Hindlimb muscle (tissue), 1 donor: ENCODE measurements at regions not wholly inside any gene's neighbourhood (a gene's known extent, or its start where the extent isn't known, plus 50 kb on each side); places are given as distances from the start of the nearest gene placed in this dataset.
A peak's percentile ranks its signal among the peaks of the same experiment; 100 is the strongest.
"Not testable (repeated sequence)": the region's sequence is repeated elsewhere in the genome, so short reads cannot be mapped to it uniquely, and the experiment has no call there.

Source experiments
- DNase-seq: peaks from one replicate; pipeline ENCODE4 v3.0.0-alpha.2; 2013

GRCh38 chr17:77342656-77342990 lies 201.9 kb downstream of the SEC14L1 start:
- not testable (repeated sequence) for DNase-seq

DNA sequence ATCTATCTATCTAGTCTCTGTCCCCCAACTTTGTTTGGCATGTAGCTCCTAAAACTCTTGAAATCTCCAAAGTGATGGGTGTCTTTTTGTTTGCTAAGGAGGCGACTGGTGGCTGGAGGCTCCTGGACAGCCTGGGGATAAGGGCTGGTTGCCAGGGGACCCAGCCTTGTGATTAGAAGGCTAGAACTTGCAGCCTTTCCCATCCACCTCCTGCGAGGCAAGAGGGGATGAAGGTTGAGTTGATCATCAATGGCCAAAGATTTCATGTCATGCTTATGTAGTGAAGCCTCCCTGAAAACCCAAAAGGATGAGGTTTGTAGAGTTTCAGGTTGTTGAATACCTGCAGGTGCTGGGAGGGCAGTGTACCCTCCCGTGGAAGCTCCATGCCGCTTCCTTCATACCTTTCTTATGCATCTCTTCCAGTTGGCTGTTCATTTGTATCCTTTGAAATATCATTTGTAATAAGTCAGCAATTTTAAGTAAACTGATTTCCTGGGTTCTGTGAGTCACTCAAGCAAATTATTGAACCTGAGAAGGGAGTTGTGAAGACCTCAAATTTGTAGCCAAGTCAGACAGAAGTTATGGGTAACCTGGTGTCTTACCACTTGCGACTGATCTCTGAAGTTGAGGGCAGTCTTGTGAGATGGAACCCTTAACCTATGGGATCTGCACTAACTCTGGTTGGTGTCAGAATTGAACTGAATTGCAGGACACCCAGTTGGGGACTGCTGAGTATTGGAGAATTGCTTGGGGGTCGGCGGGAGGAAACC lies 202.4 kb downstream of the SEC14L1 start:
- DNase-seq = no peak

GRCh38 chr17:77344038-77344437 lies 203.3 kb downstream of the SEC14L1 start:
- no peak for DNase-seq

GRCh38 chr17:77345260-77345910 lies 204.6 kb downstream of the SEC14L1 start:
- no peak for DNase-seq

DNA sequence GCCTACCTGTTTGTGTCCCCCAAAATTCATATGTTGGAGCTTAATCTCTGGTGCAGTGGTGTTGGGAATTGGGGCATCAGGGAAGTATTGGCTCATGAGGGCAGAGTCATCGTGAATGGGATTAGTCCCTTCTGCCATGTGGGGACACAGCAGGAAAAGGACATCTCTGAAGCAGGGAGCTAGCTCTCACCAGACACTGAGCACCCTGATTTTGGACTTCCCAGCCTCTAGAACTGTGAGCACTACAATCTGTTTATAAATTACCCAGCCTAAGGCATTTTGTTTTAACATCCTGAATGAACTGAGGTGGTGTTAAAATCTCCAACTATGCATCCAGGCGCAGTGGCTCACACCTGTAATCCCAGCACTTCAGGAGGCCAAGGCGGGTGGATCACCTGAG lies 206.0 kb downstream of the SEC14L1 start:
- no peak for DNase-seq

- no peak for DNase-seq
Observed at GRCh38 chr17:77347544-77347943, 206.8 kb downstream of the SEC14L1 start.

DNA sequence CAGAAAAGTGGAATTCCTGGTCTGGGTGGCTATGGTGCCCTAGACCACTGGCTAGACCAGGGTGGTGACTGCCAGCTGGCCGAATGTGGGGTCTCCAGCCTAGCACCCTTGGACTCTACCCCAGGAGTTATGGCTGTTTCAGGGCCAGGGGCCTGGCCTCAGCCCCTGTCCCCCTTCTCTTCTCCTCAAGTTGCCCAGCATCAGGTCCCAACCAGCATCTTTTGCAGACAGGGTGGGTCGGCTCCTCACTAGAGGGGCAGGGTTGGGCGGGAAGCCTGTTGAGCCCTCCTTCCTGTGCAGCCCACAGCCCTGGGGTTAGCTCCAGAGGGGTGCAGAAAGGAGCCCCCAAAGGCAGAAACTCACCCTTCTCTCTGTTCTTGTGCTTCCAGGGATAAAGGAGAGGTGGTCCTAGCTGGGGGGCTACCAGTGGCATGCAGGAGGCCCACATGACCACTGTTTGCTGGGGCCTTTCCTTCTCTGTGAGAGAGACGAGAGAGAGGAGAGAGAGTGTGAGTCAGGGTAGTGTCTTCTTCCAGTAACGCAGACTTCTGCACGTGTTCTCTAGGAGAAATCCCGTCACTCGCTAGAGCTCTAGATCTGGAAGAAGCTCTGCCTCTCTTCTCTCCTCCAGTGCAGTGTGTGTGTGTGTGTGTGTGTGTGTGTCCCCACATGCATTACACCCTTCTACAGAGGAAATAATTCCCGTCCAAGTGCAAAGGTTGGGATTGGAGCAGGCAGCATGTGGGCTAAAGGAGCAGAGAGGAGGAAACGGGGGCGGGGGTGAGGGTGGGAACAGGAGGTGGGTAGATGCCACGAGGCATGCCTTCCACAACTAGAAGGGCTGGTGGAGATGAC lies 209.4 kb downstream of the SEC14L1 start:
- DNase-seq = peak; percentile 76

DNA sequence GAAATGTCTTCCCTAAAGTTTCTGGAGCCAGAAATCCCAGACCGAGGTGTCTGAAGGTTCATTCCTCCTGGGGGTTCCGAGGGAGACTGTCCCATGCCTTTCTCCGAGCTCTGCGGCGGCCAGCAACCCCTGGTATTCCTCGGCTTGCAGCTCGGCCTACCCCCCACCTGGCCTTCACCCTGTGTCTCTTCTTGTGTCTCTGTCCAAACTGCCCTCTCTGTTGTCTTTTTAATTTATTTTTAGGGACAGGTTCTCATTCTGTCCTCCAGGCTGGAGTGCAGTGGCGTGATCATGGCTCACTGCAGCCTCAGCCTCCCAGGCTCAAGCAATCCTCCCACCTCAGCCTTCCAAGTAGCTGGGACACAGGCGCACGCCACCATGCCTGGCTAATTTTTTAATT lies 211.7 kb downstream of the SEC14L1 start:
- no peak for DNase-seq

- no peak for DNase-seq
Observed at GRCh38 chr17:77352996-77353395, 212.2 kb downstream of the SEC14L1 start.

DNA sequence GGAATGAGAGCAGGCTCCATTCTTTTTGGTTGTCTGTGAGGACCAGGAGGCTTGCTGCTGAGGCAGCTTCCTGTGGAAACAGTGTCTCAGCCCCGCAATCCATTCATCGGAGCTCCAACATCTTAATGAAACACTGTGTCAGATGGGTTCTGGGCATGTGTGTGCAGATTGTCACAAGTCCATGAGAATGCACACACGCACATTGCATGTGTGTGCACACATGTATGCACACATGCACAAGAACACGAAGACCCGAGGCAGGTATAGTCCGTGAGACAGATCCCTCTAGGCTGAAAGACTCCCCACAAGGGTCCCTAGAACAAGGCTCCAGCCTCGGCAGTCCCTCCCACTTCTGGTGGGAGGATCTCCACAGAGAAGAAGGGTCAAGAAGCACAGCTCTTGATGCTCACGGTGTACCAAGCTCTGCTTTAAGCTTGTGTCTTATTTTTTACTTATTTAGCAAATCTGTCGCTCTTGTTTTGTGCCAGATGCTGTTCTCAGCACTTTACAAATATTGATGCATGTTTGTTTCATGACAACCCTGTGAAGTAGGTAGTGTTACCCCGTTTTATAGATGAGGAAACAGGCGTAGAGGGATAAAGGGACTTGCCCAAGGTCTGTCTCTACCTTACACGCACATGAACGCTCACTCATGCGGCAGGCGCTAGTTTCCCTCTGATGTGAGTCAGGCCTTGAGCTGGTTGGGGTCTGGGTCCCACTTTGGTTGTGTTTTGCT lies 213.1 kb downstream of the SEC14L1 start:
- no peak for DNase-seq

GRCh38 chr17:77354420-77354669 lies 213.6 kb downstream of the SEC14L1 start:
- no peak for DNase-seq

DNA sequence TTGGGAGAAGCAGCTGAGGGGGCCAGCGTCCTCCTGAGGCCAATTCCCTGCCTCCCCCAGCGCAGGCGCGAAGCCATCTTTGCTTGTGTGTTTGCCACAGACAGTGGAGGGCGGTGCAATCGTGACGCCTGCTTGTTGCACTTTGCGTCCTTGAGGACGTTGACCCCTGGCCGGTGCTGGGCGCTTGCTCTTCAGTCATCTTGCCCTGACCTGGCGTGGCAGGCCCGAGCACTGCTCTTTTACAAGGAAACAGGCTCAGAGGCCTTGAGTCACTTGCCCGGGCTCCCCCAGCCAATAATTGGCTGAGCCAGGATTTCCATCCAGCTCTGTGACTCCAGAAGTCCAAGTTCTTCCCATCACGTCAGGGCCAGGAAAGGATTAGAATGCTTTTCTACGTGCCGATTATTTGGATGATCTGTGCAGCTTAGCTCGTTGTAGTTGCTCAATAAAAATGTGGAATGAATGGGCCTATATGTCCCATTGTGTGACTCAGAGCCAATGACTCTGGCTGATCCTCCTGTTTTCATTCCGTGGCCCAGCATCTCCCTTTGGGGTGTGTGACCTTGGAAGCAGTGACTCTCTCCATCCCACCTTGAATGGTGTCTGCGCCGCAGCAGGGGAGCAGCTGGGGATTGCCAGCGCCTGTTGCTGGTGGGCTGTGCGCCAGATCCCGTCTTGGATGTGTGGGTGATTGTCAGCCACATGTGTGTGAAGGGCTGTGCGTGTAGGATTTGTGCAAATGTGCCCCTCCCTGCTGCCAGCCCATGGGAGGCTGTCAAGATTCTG lies 214.1 kb downstream of the SEC14L1 start:
- DNase-seq = peak; percentile 75

GRCh38 chr17:77356109-77356689 lies 215.4 kb downstream of the SEC14L1 start:
- DNase-seq = no peak

- no peak for DNase-seq
Observed at GRCh38 chr17:77356690-77357201, 216.0 kb downstream of the SEC14L1 start.

GRCh38 chr17:77358801-77359200 lies 218.0 kb downstream of the SEC14L1 start:
- DNase-seq = no peak

DNA sequence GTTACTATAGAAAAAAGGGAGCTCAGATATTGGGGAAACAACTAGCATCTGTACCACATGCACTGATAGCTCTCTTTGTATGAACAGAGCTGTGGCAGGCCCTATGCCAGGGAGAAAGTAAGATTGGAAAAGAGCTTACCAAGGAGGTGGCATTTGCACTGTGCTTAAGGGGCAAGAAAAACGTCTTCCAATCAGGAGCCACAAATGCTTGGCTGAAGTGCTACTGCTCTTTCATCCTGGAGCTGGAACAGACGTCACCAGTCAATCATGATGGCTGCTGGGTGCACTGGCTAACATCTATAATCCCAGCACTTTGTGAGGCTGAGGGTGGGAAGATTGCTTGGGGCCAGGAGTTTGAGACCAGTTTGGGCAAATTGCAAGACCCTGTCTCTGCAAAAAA lies 218.5 kb downstream of the SEC14L1 start:
- DNase-seq = no peak

GRCh38 chr17:77361986-77362620 lies 221.3 kb downstream of the SEC14L1 start:
- no peak for DNase-seq

- no peak for DNase-seq
Observed at GRCh38 chr17:77363821-77364361, 223.1 kb downstream of the SEC14L1 start.

GRCh38 chr17:77364381-77364911 lies 223.7 kb downstream of the SEC14L1 start:
- no peak for DNase-seq

GRCh38 chr17:77364941-77365583 lies 224.3 kb downstream of the SEC14L1 start:
- no peak for DNase-seq
